ENCODE measurements at regions not wholly inside any gene's neighbourhood (a gene's known extent, or its start where the extent isn't known, plus 50 kb on each side); places are given as distances from the start of the nearest gene placed in this dataset.

DNA sequence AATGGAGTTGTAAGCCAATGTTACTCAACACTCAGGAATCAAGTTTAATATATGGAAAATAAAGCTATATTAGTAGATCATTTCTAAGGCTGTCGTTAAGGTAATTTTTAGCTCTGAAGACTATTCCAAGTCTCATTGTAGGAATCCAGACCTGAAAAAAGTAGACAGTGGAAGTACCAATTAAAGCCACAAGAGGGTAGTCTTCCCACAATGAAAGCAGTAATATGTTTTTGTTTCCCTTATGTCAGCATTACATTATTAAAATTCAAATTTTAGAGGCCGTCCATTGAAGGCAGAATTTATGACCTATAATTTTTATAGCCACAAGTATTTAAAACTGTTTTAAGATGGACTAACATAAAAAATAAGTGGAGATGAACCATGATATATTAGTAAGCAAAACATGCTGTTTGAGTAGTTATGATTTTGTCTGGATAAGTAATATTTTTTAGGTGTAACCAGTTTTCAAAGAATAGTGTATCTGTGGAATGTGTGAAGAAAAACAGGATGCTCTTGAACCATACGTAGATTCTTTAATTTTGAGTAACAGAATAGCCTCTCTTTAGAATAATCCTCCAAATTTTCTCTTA, 372.6 kb upstream of the TECRL start:
- TF ChIP-seq, protein P1, sequence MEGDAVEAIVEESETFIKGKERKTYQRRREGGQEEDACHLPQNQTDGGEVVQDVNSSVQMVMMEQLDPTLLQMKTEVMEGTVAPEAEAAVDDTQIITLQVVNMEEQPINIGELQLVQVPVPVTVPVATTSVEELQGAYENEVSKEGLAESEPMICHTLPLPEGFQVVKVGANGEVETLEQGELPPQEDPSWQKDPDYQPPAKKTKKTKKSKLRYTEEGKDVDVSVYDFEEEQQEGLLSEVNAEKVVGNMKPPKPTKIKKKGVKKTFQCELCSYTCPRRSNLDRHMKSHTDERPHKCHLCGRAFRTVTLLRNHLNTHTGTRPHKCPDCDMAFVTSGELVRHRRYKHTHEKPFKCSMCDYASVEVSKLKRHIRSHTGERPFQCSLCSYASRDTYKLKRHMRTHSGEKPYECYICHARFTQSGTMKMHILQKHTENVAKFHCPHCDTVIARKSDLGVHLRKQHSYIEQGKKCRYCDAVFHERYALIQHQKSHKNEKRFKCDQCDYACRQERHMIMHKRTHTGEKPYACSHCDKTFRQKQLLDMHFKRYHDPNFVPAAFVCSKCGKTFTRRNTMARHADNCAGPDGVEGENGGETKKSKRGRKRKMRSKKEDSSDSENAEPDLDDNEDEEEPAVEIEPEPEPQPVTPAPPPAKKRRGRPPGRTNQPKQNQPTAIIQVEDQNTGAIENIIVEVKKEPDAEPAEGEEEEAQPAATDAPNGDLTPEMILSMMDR (IDR thresholded peaks at IDR 0.05), result peak; percentile 62
- TF ChIP-seq FOXP1 (CRISPR knock-in tag; IDR thresholded peaks at IDR 0.05; ENCODE audit: borderline replicate concordance) (no peak), MAX (CRISPR knock-in tag; IDR thresholded peaks at IDR 0.05) (no peak), E2F4 (CRISPR knock-in tag; IDR thresholded peaks at IDR 0.05; ENCODE audit: borderline replicate concordance, low read depth) (no peak), JUN (CRISPR knock-in tag; IDR thresholded peaks at IDR 0.05) (no peak)
